Panc1 (cell line): ENCODE measurements at regions not wholly inside any gene's neighbourhood (a gene's known extent, or its start where the extent isn't known, plus 50 kb on each side); places are given as distances from the start of the nearest gene placed in this dataset.

Experiments used
- POLR2AphosphoS5 ChIP-seq: IDR thresholded peaks from 2 replicates; pipeline ENCODE4 v1.6.1; 2012; ENCODE audit warnings: mild to moderate bottlenecking, low read depth, low read length, moderate library complexity
- SIN3A ChIP-seq: IDR thresholded peaks from 2 replicates; pipeline ENCODE4 v1.6.1; 2012; ENCODE audit warnings: low read depth, mild to moderate bottlenecking, low read length, moderate library complexity, borderline replicate concordance; ENCODE audit not compliant: insufficient read depth
- TCF7L2 ChIP-seq: IDR thresholded peaks from 2 replicates; pipeline ENCODE4 v1.6.1; 2011; ENCODE audit warnings: mild to moderate bottlenecking, low read depth, low read length, inconsistent platforms
- TF ChIP-seq, protein P1 (sequence below): fragments of 450-650 bp; IDR thresholded peaks from 2 replicates; pipeline ENCODE4 v1.5.1; 2017; ENCODE audit warnings: mild to moderate bottlenecking
- TF ChIP-seq, protein P2 (sequence below), 2 experiments: IDR thresholded peaks; 2 replicates each; pipeline ENCODE4 v1.6.1; 2011 to 2012; ENCODE audit warnings: low read depth in 2 of 2, control low read depth in 1 of 2, low read length in 1 of 2, mild to moderate bottlenecking in 1 of 2, moderate library complexity in 1 of 2; ENCODE audit not compliant: insufficient read depth in 1 of 2

DNA sequence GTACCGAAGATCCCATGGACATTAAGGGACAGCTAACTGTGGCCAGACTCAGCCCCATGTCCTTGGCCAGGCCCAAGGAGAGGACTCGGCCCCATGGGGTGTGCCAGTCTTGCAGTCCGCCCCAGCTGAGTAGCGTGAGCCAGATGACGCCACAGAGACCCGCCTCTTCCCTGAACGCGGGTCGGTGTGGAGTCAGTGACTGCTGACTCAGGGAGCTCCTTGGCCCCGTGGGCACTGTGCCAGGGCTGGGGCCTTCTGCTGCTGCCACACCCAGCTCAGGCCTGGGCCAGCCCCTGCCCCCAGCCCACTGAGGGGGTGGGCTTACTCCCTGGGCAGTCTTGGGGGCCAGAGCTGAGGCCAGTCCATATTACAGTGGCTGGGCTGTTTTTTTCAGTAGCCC, 52.8 kb downstream of the PLXNA1 start:
- no peak for TF ChIP-seq POLR2AphosphoS5
- TF ChIP-seq, protein P1, sequence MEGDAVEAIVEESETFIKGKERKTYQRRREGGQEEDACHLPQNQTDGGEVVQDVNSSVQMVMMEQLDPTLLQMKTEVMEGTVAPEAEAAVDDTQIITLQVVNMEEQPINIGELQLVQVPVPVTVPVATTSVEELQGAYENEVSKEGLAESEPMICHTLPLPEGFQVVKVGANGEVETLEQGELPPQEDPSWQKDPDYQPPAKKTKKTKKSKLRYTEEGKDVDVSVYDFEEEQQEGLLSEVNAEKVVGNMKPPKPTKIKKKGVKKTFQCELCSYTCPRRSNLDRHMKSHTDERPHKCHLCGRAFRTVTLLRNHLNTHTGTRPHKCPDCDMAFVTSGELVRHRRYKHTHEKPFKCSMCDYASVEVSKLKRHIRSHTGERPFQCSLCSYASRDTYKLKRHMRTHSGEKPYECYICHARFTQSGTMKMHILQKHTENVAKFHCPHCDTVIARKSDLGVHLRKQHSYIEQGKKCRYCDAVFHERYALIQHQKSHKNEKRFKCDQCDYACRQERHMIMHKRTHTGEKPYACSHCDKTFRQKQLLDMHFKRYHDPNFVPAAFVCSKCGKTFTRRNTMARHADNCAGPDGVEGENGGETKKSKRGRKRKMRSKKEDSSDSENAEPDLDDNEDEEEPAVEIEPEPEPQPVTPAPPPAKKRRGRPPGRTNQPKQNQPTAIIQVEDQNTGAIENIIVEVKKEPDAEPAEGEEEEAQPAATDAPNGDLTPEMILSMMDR, result no peak
- no peak for TF ChIP-seq TCF7L2
- no peak for TF ChIP-seq SIN3A
- TF ChIP-seq, protein P2, sequence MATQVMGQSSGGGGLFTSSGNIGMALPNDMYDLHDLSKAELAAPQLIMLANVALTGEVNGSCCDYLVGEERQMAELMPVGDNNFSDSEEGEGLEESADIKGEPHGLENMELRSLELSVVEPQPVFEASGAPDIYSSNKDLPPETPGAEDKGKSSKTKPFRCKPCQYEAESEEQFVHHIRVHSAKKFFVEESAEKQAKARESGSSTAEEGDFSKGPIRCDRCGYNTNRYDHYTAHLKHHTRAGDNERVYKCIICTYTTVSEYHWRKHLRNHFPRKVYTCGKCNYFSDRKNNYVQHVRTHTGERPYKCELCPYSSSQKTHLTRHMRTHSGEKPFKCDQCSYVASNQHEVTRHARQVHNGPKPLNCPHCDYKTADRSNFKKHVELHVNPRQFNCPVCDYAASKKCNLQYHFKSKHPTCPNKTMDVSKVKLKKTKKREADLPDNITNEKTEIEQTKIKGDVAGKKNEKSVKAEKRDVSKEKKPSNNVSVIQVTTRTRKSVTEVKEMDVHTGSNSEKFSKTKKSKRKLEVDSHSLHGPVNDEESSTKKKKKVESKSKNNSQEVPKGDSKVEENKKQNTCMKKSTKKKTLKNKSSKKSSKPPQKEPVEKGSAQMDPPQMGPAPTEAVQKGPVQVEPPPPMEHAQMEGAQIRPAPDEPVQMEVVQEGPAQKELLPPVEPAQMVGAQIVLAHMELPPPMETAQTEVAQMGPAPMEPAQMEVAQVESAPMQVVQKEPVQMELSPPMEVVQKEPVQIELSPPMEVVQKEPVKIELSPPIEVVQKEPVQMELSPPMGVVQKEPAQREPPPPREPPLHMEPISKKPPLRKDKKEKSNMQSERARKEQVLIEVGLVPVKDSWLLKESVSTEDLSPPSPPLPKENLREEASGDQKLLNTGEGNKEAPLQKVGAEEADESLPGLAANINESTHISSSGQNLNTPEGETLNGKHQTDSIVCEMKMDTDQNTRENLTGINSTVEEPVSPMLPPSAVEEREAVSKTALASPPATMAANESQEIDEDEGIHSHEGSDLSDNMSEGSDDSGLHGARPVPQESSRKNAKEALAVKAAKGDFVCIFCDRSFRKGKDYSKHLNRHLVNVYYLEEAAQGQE (IDR thresholded peaks at IDR 0.05; ENCODE audit: insufficient read depth in 1 of 2, low read depth in 2 of 2, low read length in 1 of 2), result no peak
